ENCODE measurements at regions not wholly inside any gene's neighbourhood (a gene's known extent, or its start where the extent isn't known, plus 50 kb on each side); places are given as distances from the start of the nearest gene placed in this dataset.

- POLR2A ChIA-PET = no interaction called here
- H3K4me2 ChIP-seq = no peak overlapping the region
- H3K9ac ChIP-seq = no peak overlapping the region
- H3K9me2 ChIP-seq = no peaks in the 10 kb centered on the region
- H3K4me1 ChIP-seq (ENCODE audit: control insufficient read depth in 1 of 2, insufficient read depth in 2 of 2, low read depth in 1 of 2, low read length in 1 of 2) = no peaks in the 10 kb centered on the region
- H3K9me3 ChIP-seq = no peaks in the 10 kb centered on the region
- CTCF ChIA-PET = interaction anchor here (0.8 kb wide), 1 partner anchor 101 kb away, joined by 3 read pairs; no protein-coding TSS in a partner anchor
- H3F3A ChIP-seq (replicated peaks; ENCODE audit: insufficient read depth) = no peaks in the 10 kb centered on the region
- no peak for DNase-seq
- no peaks in the 10 kb centered on the region for H3K36me3 ChIP-seq (replicated peaks in 1 of 2; ENCODE audit: control insufficient read depth in 1 of 2, insufficient read depth in 2 of 2, low read length in 1 of 2)
- no peaks in the 10 kb centered on the region for H3K79me2 ChIP-seq (ENCODE audit: insufficient read depth)
- H3K27ac ChIP-seq (ENCODE audit: low read depth in 2 of 2, low read length in 1 of 2) = no peak overlapping the region
- WGBS (ENCODE audit: low lambda C conversion rate) = 15% methylated on average over 12 of the region's 12 CpGs
- H3K4me3 ChIP-seq (ENCODE audit: low read depth in 2 of 2, low read length in 1 of 2) = no peak overlapping the region
- TF ChIP-seq, protein P1, sequence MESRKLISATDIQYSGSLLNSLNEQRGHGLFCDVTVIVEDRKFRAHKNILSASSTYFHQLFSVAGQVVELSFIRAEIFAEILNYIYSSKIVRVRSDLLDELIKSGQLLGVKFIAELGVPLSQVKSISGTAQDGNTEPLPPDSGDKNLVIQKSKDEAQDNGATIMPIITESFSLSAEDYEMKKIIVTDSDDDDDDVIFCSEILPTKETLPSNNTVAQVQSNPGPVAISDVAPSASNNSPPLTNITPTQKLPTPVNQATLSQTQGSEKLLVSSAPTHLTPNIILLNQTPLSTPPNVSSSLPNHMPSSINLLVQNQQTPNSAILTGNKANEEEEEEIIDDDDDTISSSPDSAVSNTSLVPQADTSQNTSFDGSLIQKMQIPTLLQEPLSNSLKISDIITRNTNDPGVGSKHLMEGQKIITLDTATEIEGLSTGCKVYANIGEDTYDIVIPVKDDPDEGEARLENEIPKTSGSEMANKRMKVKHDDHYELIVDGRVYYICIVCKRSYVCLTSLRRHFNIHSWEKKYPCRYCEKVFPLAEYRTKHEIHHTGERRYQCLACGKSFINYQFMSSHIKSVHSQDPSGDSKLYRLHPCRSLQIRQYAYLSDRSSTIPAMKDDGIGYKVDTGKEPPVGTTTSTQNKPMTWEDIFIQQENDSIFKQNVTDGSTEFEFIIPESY (IDR thresholded peaks at IDR 0.05; ENCODE audit: borderline replicate concordance, low read depth) = no peak
- TF ChIP-seq CHD2 (IDR thresholded peaks at IDR 0.05; ENCODE audit: low read length, partially characterized antibody) = no peak
- H4K20me1 ChIP-seq (ENCODE audit: insufficient read depth) = no peaks in the 10 kb centered on the region
- H2AFZ ChIP-seq (ENCODE audit: low read depth) = no peak overlapping the region
- peaks cover 50% of the 10 kb centered on the region for H3K27me3 ChIP-seq (ENCODE audit: insufficient read depth)
These were observed 204.7 kb upstream of the EXOC2 start for GRCh38 chr6:897528-898207.

GRCh38 chr6:894274-894673 lies 201.3 kb upstream of the EXOC2 start:
- Histone ChIP-seq H2AFZ (ENCODE audit: low read depth) (no peak overlapping the region), H3K9me3 (no peaks in the 10 kb centered on the region), H4K20me1 (ENCODE audit: insufficient read depth) (no peaks in the 10 kb centered on the region), H3K9me2 (no peaks in the 10 kb centered on the region), H3K4me1 (ENCODE audit: control insufficient read depth in 1 of 2, insufficient read depth in 2 of 2, low read depth in 1 of 2, low read length in 1 of 2) (no peaks in the 10 kb centered on the region), H3F3A (replicated peaks; ENCODE audit: insufficient read depth) (no peaks in the 10 kb centered on the region), H3K9ac (no peak overlapping the region), H3K79me2 (ENCODE audit: insufficient read depth) (no peaks in the 10 kb centered on the region), H3K27ac (ENCODE audit: low read depth in 2 of 2, low read length in 1 of 2) (no peak overlapping the region), H3K4me2 (no peak overlapping the region), H3K36me3 (replicated peaks in 1 of 2; ENCODE audit: control insufficient read depth in 1 of 2, insufficient read depth in 2 of 2, low read length in 1 of 2) (no peaks in the 10 kb centered on the region), H3K4me3 (ENCODE audit: low read depth in 2 of 2, low read length in 1 of 2) (no peak overlapping the region), H3K27me3 (ENCODE audit: insufficient read depth) (peaks cover 34% of the 10 kb centered on the region)
- TF ChIP-seq MEF2A (IDR thresholded peaks at IDR 0.05; ENCODE audit: borderline replicate concordance, low read depth) = no peak
- peak; percentile 21; the same call in 1 of the 2 replicates for TF ChIP-seq CTCF (IDR thresholded peaks at IDR 0.05)
- ChIA-PET CTCF (no interaction called here), POLR2A (no interaction called here)
- WGBS (ENCODE audit: low lambda C conversion rate) = 8% methylated on average over 5 of the region's 6 CpGs
- DNase-seq = no peak

- Histone ChIP-seq H3K27ac (ENCODE audit: low read depth in 2 of 2, low read length in 1 of 2) (no peak overlapping the region), H3K9me2 (no peaks in the 10 kb centered on the region), H3K9me3 (no peaks in the 10 kb centered on the region), H3K79me2 (ENCODE audit: insufficient read depth) (no peaks in the 10 kb centered on the region), H3K27me3 (ENCODE audit: insufficient read depth) (peaks cover 23% of the 10 kb centered on the region; the same call in 1 of the 2 replicates), H3K9ac (no peak overlapping the region), H2AFZ (ENCODE audit: low read depth) (no peak overlapping the region), H4K20me1 (ENCODE audit: insufficient read depth) (no peaks in the 10 kb centered on the region), H3K4me1 (ENCODE audit: control insufficient read depth in 1 of 2, insufficient read depth in 2 of 2, low read depth in 1 of 2, low read length in 1 of 2) (no peaks in the 10 kb centered on the region), H3K36me3 (replicated peaks in 1 of 2; ENCODE audit: control insufficient read depth in 1 of 2, insufficient read depth in 2 of 2, low read length in 1 of 2) (no peaks in the 10 kb centered on the region), H3K4me3 (ENCODE audit: low read depth in 2 of 2, low read length in 1 of 2) (no peak overlapping the region), H3F3A (replicated peaks; ENCODE audit: insufficient read depth) (no peaks in the 10 kb centered on the region), H3K4me2 (no peak overlapping the region)
- ChIA-PET POLR2A (no interaction called here), CTCF (no interaction called here)
- DNase-seq = no peak
- whole genome bisulfite sequencing (ENCODE audit: low lambda C conversion rate) = 23% methylated on average over 6 of the region's 6 CpGs
- TF ChIP-seq TEAD4 (IDR thresholded peaks at IDR 0.05; ENCODE audit: borderline replicate concordance, insufficient read depth) (no peak), MEF2A (IDR thresholded peaks at IDR 0.05; ENCODE audit: borderline replicate concordance, low read depth) (no peak), GATA2 (CRISPR knock-in tag; IDR thresholded peaks at IDR 0.05) (no peak), TCF12 (IDR thresholded peaks at IDR 0.05) (no peak), RCOR1 (IDR thresholded peaks at IDR 0.05; ENCODE audit: low read length) (no peak), RFX5 (IDR thresholded peaks at IDR 0.05; ENCODE audit: low read length) (no peak), ELF1 (IDR thresholded peaks at IDR 0.05) (no peak), POLR2AphosphoS5 (IDR thresholded peaks at IDR 0.05; ENCODE audit: low read depth, low read length) (no peak), NRF1 (IDR thresholded peaks at IDR 0.05; ENCODE audit: low read depth, low read length) (no peak)
- TF ChIP-seq, protein P2, sequence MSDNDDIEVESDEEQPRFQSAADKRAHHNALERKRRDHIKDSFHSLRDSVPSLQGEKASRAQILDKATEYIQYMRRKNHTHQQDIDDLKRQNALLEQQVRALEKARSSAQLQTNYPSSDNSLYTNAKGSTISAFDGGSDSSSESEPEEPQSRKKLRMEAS (IDR thresholded peaks at IDR 0.05; ENCODE audit: low read depth) = no peak
- TF ChIP-seq, protein P3, sequence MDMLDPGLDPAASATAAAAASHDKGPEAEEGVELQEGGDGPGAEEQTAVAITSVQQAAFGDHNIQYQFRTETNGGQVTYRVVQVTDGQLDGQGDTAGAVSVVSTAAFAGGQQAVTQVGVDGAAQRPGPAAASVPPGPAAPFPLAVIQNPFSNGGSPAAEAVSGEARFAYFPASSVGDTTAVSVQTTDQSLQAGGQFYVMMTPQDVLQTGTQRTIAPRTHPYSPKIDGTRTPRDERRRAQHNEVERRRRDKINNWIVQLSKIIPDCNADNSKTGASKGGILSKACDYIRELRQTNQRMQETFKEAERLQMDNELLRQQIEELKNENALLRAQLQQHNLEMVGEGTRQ (IDR thresholded peaks at IDR 0.05; ENCODE audit: borderline replicate concordance, low read depth, low read length) = no peak
- TF ChIP-seq, protein P4, sequence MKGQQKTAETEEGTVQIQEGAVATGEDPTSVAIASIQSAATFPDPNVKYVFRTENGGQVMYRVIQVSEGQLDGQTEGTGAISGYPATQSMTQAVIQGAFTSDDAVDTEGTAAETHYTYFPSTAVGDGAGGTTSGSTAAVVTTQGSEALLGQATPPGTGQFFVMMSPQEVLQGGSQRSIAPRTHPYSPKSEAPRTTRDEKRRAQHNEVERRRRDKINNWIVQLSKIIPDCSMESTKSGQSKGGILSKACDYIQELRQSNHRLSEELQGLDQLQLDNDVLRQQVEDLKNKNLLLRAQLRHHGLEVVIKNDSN (IDR thresholded peaks at IDR 0.05; ENCODE audit: borderline replicate concordance, low read depth) = no peak
These were observed 198.1 kb upstream of the EXOC2 start for GRCh38 chr6:890995-891394.

Measured in SK-N-SH (cell line).